ENCODE measurements at regions not wholly inside any gene's neighbourhood (a gene's known extent, or its start where the extent isn't known, plus 50 kb on each side); places are given as distances from the start of the nearest gene placed in this dataset.

GRCh38 chr3:117651246-117651645 is 941.7 kb downstream of the TUSC7 start:
- no peaks in the 10 kb centered on the region for H3K27me3 ChIP-seq (replicated peaks; ENCODE audit: control insufficient read depth, insufficient read depth, low read length)
- Mint-ChIP-seq H3K9me3 (ENCODE audit: unreplicated experiment) (no peaks in the 10 kb centered on the region), H3K27me3 (ENCODE audit: insufficient read depth, unreplicated experiment) (peaks cover 12% of the 10 kb centered on the region), H3K36me3 (ENCODE audit: insufficient read depth, unreplicated experiment) (no peaks in the 10 kb centered on the region), H3K4me1 (ENCODE audit: low read depth, unreplicated experiment) (no peaks in the 10 kb centered on the region), H3K27ac (ENCODE audit: unreplicated experiment) (no peak overlapping the region), H3K4me3 (ENCODE audit: unreplicated experiment) (no peak overlapping the region)
- H3K4me1 ChIP-seq: no peaks in the 10 kb centered on the region
- H3K9me3 ChIP-seq: no peaks in the 10 kb centered on the region
- ChIA-PET POLR2A (no interaction called here), CTCF (no interaction called here)
- intact Hi-C loops (cut with micrococcal nuclease; ENCODE audit: unreplicated experiment): no loop called here
- H3K4me3 ChIP-seq (ENCODE audit: low read depth, low read length): no peak overlapping the region
- no peak for DNase-seq
- no TSS peak for BruUV-seq (replicated peaks)
- no peaks in the 10 kb centered on the region for H3K36me3 ChIP-seq (ENCODE audit: control insufficient read depth, insufficient read depth, low read length)
- no peak for TF ChIP-seq CTCF (IDR thresholded peaks at IDR 0.05; ENCODE audit: insufficient read depth in 1 of 2, low read depth in 1 of 2, low read length in 1 of 2, severe bottlenecking in 1 of 2, unreplicated experiment in 1 of 2)

GRCh38 chr3:117656391-117656790 is 946.8 kb downstream of the TUSC7 start:
- no peak for TF ChIP-seq CTCF (IDR thresholded peaks at IDR 0.05; ENCODE audit: insufficient read depth in 1 of 2, low read depth in 1 of 2, low read length in 1 of 2, severe bottlenecking in 1 of 2, unreplicated experiment in 1 of 2)
- no TSS peak for BruUV-seq (replicated peaks)
- POLR2A ChIA-PET: no interaction called here

GRCh38 chr3:117657278-117657677 is 947.7 kb downstream of the TUSC7 start:
- no TSS peak for BruUV-seq (replicated peaks)
- ChIA-PET CTCF (no interaction called here), POLR2A (no interaction called here)
- intact Hi-C loops (cut with micrococcal nuclease; ENCODE audit: unreplicated experiment): no loop called here
- peaks cover 7% of the 10 kb centered on the region for H3K27me3 Mint-ChIP-seq (ENCODE audit: insufficient read depth, unreplicated experiment)
- Histone ChIP-seq H3K9me3 (no peaks in the 10 kb centered on the region), H3K36me3 (ENCODE audit: control insufficient read depth, insufficient read depth, low read length) (no peaks in the 10 kb centered on the region), H3K4me3 (ENCODE audit: low read depth, low read length) (no peak overlapping the region), H3K4me1 (no peaks in the 10 kb centered on the region), H3K27me3 (replicated peaks; ENCODE audit: control insufficient read depth, insufficient read depth, low read length) (no peaks in the 10 kb centered on the region)
- H3K27ac Mint-ChIP-seq (ENCODE audit: unreplicated experiment): no peak overlapping the region
- DNase-seq: no peak
- no peak overlapping the region for H3K4me3 Mint-ChIP-seq (ENCODE audit: unreplicated experiment)
- no peak for TF ChIP-seq CTCF (IDR thresholded peaks at IDR 0.05; ENCODE audit: insufficient read depth in 1 of 2, low read depth in 1 of 2, low read length in 1 of 2, severe bottlenecking in 1 of 2, unreplicated experiment in 1 of 2)
- no peaks in the 10 kb centered on the region for H3K4me1 Mint-ChIP-seq (ENCODE audit: low read depth, unreplicated experiment)
- H3K9me3 Mint-ChIP-seq (ENCODE audit: unreplicated experiment): no peaks in the 10 kb centered on the region
- H3K36me3 Mint-ChIP-seq (ENCODE audit: insufficient read depth, unreplicated experiment): no peaks in the 10 kb centered on the region

More at GRCh38 chr3:117656391-117656790, 946.8 kb downstream of the TUSC7 start:
- Mint-ChIP-seq H3K27me3 (ENCODE audit: insufficient read depth, unreplicated experiment) (peaks cover 7% of the 10 kb centered on the region), H3K4me1 (ENCODE audit: low read depth, unreplicated experiment) (no peaks in the 10 kb centered on the region), H3K27ac (ENCODE audit: unreplicated experiment) (no peak overlapping the region), H3K36me3 (ENCODE audit: insufficient read depth, unreplicated experiment) (no peaks in the 10 kb centered on the region), H3K9me3 (ENCODE audit: unreplicated experiment) (no peaks in the 10 kb centered on the region), H3K4me3 (ENCODE audit: unreplicated experiment) (no peak overlapping the region)
- H3K4me1 ChIP-seq: no peaks in the 10 kb centered on the region
- H3K36me3 ChIP-seq (ENCODE audit: control insufficient read depth, insufficient read depth, low read length): no peaks in the 10 kb centered on the region
- H3K4me3 ChIP-seq (ENCODE audit: low read depth, low read length): no peak overlapping the region
- H3K27me3 ChIP-seq (replicated peaks; ENCODE audit: control insufficient read depth, insufficient read depth, low read length): no peaks in the 10 kb centered on the region
- no peak for DNase-seq
- intact Hi-C loops (cut with micrococcal nuclease; ENCODE audit: unreplicated experiment): no loop called here
- CTCF ChIA-PET: no interaction called here
- H3K9me3 ChIP-seq: no peaks in the 10 kb centered on the region
